22Rv1 (cell line): ENCODE measurements at regions not wholly inside any gene's neighbourhood (a gene's known extent, or its start where the extent isn't known, plus 50 kb on each side); places are given as distances from the start of the nearest gene placed in this dataset.

Source experiments
- ZFX ChIP-seq: fragments of 450-650 bp; IDR thresholded peaks from 2 replicates; pipeline ENCODE4 v1.6.1; 2017; ENCODE audit warnings: antibody characterized with exemption, borderline replicate concordance
- TF ChIP-seq, protein P1 (sequence below): fragments of 450-650 bp; IDR thresholded peaks from 2 replicates; pipeline ENCODE4 v1.5.1; 2017; ENCODE audit warnings: mild to moderate bottlenecking

DNA sequence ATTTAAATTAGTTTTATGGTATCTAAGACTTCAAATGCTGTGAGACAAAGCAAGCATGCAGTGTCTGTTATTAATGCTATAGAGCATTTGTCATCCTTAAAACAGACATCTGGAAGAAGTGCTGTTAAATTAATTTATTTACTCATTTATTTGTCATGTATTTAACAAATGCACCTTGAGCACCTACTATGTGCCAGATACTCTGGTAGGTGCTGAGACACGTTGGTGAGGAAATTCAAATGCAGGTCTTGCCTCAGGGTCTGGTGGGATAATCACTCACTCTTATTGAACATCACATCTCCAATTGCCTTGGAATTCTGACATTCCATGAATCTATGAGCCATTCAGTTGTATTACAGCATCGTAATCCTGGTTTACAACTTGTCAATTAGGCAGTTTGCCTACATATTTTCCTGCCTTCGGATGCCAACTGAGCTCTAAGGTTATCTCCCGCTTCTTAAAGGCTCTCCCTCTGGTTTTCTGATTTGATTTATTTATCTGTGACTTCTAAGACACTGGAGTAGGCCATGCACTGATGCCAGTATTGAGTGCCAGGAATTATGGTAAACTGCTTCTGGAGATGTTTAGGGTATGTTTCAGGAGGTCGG is 56.0 kb upstream of the RPS23 start:
- TF ChIP-seq, protein P1, sequence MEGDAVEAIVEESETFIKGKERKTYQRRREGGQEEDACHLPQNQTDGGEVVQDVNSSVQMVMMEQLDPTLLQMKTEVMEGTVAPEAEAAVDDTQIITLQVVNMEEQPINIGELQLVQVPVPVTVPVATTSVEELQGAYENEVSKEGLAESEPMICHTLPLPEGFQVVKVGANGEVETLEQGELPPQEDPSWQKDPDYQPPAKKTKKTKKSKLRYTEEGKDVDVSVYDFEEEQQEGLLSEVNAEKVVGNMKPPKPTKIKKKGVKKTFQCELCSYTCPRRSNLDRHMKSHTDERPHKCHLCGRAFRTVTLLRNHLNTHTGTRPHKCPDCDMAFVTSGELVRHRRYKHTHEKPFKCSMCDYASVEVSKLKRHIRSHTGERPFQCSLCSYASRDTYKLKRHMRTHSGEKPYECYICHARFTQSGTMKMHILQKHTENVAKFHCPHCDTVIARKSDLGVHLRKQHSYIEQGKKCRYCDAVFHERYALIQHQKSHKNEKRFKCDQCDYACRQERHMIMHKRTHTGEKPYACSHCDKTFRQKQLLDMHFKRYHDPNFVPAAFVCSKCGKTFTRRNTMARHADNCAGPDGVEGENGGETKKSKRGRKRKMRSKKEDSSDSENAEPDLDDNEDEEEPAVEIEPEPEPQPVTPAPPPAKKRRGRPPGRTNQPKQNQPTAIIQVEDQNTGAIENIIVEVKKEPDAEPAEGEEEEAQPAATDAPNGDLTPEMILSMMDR, result no peak
- TF ChIP-seq ZFX, result no peak
